Fibroblast of lung (primary cell): ENCODE measurements at regions not wholly inside any gene's neighbourhood (a gene's known extent, or its start where the extent isn't known, plus 50 kb on each side); places are given as distances from the start of the nearest gene placed in this dataset.

Experiments
- DNase-seq, 2 donors: peaks; one replicate each; pipeline versions ENCODE4 v3.0.0 to v3.0.0-alpha.2; 2010; ENCODE audit warnings: low read depth in 2 of 2
- H2AFZ ChIP-seq: 2 replicates; pipeline ENCODE4 v1.5.1; 2012; ENCODE audit warnings: low read length, control low read depth, inconsistent platforms
- H3K27ac ChIP-seq: 2 replicates; pipeline ENCODE4 v1.5.1; 2011; ENCODE audit warnings: low read length, control low read depth; ENCODE audit not compliant: insufficient read depth
- H3K27me3 ChIP-seq: 2 replicates; pipeline ENCODE4 v1.5.1; 2011; ENCODE audit warnings: mild to moderate bottlenecking, low read length; ENCODE audit not compliant: control insufficient read depth, insufficient read depth
- H3K36me3 ChIP-seq: 2 replicates; pipeline ENCODE4 v1.5.1; 2011; ENCODE audit warnings: low read length; ENCODE audit not compliant: control insufficient read depth, insufficient read depth
- H3K4me1 ChIP-seq: 2 replicates; pipeline ENCODE4 v1.5.1; 2011; ENCODE audit warnings: low read length; ENCODE audit not compliant: control insufficient read depth, insufficient read depth; ENCODE audit errors: extremely low read depth
- H3K4me2 ChIP-seq: 2 replicates; pipeline ENCODE4 v1.5.1; 2011; ENCODE audit warnings: low read length, control low read depth; ENCODE audit not compliant: insufficient read depth; ENCODE audit errors: extremely low read depth
- H3K4me3 ChIP-seq, 4 experiments: fragments of 200-600 bp in 1 of 4; sonication (generic) in 1 of 4; replicated peaks in 1 of 4; 2 replicates each; pipeline ENCODE4 v1.5.1; 2011 to 2016; ENCODE audit warnings: low read length in 4 of 4, low read depth in 3 of 4, mild to moderate bottlenecking in 3 of 4, control low read depth in 2 of 4, inconsistent platforms in 1 of 4, mixed read lengths in 1 of 4; ENCODE audit not compliant: insufficient read depth in 1 of 4; ENCODE audit errors: control extremely low read depth in 1 of 4
- H3K79me2 ChIP-seq: 2 replicates; pipeline ENCODE4 v1.5.1; 2012; ENCODE audit warnings: mild to moderate bottlenecking, low read length, inconsistent platforms; ENCODE audit not compliant: control insufficient read depth, insufficient read depth
- H3K9ac ChIP-seq: 2 replicates; pipeline ENCODE4 v1.5.1; 2011; ENCODE audit warnings: mild to moderate bottlenecking, low read length, control low read depth; ENCODE audit not compliant: insufficient read depth
- H3K9me3 ChIP-seq: 2 replicates; pipeline ENCODE4 v1.5.1; 2012; ENCODE audit warnings: low read depth, low read length; ENCODE audit not compliant: control insufficient read depth, insufficient read depth
- H4K20me1 ChIP-seq: 2 replicates; pipeline ENCODE4 v1.5.1; 2011; ENCODE audit warnings: low read length; ENCODE audit not compliant: control insufficient read depth, insufficient read depth; ENCODE audit errors: extremely low read depth
- EZH2 ChIP-seq: IDR thresholded peaks from 2 replicates; pipeline ENCODE4 v1.5.1; 2012; ENCODE audit warnings: low read length, control low read depth, mild to moderate bottlenecking; ENCODE audit errors: missing control alignments
- TF ChIP-seq, protein P1 (sequence below), 2 donors: IDR thresholded peaks in 1 of 2; conservative IDR thresholded peaks in 1 of 2; 1 replicate in 1 of 2; 2 replicates in 1 of 2; pipeline ENCODE4 v1.5.1; 2011 to 2012; ENCODE audit warnings: low read length in 2 of 2, control low read depth in 1 of 2, inconsistent platforms in 1 of 2, low read depth in 1 of 2, mild to moderate bottlenecking in 1 of 2

DNA sequence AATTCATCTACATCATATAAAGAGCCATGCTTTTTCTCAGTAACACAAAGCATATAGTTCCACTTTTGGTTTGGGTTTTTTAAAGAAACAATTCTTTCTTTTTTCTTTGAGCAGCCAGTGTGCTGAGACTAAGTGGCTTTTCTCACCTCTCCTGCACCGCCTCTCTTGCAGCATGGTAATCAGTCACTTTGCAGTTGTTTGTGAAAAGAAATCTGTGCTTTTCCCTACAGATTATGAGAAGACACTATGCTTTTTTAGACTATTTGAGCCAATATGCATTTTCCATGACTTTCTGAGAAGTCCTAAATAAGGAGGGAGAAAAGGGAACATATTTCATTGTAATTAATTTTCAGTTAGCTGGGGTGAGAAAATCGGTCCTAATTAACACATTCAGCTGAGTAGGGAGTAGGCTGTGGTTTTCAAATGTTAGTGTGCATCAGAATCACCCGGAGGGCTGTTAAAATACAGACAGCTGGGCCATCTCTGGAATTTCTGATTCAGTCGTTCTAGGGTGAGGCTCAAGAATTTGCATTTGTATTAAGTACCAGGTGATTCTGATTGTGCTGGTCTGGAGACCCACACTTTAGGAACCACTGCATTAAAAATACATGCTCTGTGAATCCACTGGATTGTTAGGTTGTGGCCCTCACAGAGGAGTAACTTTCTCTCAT lies 155.2 kb downstream of the TINAG start:
- no peak overlapping the region for H3K4me2 ChIP-seq
- H3K79me2 ChIP-seq, result no peaks in the 10 kb centered on the region
- no peaks in the 10 kb centered on the region for H4K20me1 ChIP-seq
- H3K9me3 ChIP-seq, result no peaks in the 10 kb centered on the region
- DNase-seq, result no peak
- H3K9ac ChIP-seq, result no peak overlapping the region
- H3K27me3 ChIP-seq, result no peaks in the 10 kb centered on the region
- H3K4me3 ChIP-seq, result no peak overlapping the region
- no peak overlapping the region for H2AFZ ChIP-seq
- H3K27ac ChIP-seq, result no peak overlapping the region
- no peak for TF ChIP-seq EZH2
- TF ChIP-seq, protein P1, sequence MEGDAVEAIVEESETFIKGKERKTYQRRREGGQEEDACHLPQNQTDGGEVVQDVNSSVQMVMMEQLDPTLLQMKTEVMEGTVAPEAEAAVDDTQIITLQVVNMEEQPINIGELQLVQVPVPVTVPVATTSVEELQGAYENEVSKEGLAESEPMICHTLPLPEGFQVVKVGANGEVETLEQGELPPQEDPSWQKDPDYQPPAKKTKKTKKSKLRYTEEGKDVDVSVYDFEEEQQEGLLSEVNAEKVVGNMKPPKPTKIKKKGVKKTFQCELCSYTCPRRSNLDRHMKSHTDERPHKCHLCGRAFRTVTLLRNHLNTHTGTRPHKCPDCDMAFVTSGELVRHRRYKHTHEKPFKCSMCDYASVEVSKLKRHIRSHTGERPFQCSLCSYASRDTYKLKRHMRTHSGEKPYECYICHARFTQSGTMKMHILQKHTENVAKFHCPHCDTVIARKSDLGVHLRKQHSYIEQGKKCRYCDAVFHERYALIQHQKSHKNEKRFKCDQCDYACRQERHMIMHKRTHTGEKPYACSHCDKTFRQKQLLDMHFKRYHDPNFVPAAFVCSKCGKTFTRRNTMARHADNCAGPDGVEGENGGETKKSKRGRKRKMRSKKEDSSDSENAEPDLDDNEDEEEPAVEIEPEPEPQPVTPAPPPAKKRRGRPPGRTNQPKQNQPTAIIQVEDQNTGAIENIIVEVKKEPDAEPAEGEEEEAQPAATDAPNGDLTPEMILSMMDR (conservative IDR thresholded peaks at IDR 0.05 in 1 of 2, IDR thresholded peaks at IDR 0.05 in 1 of 2; ENCODE audit: low read depth in 1 of 2, low read length in 2 of 2), result no peak
- no peaks in the 10 kb centered on the region for H3K36me3 ChIP-seq
- no peaks in the 10 kb centered on the region for H3K4me1 ChIP-seq

DNA sequence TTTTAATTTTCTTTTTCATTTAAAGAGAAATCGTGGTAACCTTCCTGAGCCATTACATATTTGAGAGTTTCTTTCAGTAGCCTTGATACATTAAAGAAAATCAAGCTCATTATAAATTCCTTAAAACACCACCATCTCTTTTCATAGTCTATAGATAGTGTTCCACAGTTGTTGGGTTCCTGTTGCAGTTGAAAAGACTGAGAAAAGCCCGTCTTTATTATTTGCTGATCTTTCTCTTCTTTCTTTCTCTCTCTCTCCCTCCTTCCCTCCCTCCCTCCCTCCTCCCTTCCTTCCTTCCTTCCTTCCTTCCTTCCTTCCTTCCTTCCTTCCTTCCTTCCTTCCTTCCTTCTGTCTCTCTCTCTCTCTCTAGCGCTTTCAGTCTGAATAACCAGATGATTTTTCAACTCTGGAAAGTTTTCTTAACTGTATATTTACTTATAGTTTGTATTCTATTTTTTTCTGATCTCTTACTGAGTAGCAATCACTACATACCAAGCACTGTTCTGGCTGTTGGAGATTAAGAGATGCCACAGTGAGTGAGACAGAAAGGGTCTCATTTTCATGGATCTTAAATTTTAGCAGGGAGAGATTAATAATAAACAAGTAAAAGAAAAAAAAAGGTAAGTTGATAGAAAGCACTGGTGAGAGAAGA lies 157.5 kb downstream of the TINAG start:
- H3K4me1 ChIP-seq, result no peaks in the 10 kb centered on the region
- no peaks in the 10 kb centered on the region for H3K36me3 ChIP-seq
- no peak for DNase-seq
- no peaks in the 10 kb centered on the region for H4K20me1 ChIP-seq
- H3K79me2 ChIP-seq, result no peaks in the 10 kb centered on the region
- H3K27me3 ChIP-seq, result no peaks in the 10 kb centered on the region
- no peak overlapping the region for H3K4me3 ChIP-seq
- no peak overlapping the region for H3K27ac ChIP-seq
- H3K4me2 ChIP-seq, result no peak overlapping the region
- no peaks in the 10 kb centered on the region for H3K9me3 ChIP-seq
- TF ChIP-seq, protein P1 (conservative IDR thresholded peaks at IDR 0.05 in 1 of 2, IDR thresholded peaks at IDR 0.05 in 1 of 2; ENCODE audit: low read depth in 1 of 2, low read length in 2 of 2), result no peak
- TF ChIP-seq EZH2, result no peak
- no peak overlapping the region for H3K9ac ChIP-seq
- H2AFZ ChIP-seq, result no peak overlapping the region

DNA sequence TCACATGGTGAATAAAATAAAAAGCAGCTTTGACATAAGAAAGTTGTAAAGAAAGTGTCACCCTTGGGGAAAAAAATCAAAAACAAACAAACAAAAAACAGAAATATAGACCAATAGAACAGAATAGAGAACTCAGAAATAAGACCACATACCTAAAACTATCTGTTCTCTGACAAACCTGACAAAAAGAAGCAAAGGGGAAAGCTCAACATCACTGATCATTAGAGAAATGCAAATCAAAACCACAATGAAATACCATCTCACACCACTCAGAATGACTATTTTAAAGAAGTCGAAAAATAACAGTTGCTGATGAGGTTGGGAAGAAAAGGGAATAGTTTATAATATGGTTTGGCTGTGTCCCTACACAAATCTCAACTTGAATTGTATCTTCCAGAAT lies 159.1 kb downstream of the TINAG start:
- H2AFZ ChIP-seq, result no peak overlapping the region
- no peaks in the 10 kb centered on the region for H4K20me1 ChIP-seq
- H3K4me3 ChIP-seq, result no peak overlapping the region
- no peak overlapping the region for H3K9ac ChIP-seq
- peak in 1 of 2 donors; percentile 6 for DNase-seq
- H3K36me3 ChIP-seq, result no peaks in the 10 kb centered on the region
- H3K79me2 ChIP-seq, result no peaks in the 10 kb centered on the region
- H3K27me3 ChIP-seq, result no peaks in the 10 kb centered on the region
- no peak overlapping the region for H3K27ac ChIP-seq
- TF ChIP-seq, protein P1 (conservative IDR thresholded peaks at IDR 0.05 in 1 of 2, IDR thresholded peaks at IDR 0.05 in 1 of 2; ENCODE audit: low read depth in 1 of 2, low read length in 2 of 2), result no peak
- no peak for TF ChIP-seq EZH2
- H3K9me3 ChIP-seq, result no peaks in the 10 kb centered on the region
- H3K4me1 ChIP-seq, result no peaks in the 10 kb centered on the region
- no peak overlapping the region for H3K4me2 ChIP-seq
